C4-2B (cell line): ENCODE measurements at regions not wholly inside any gene's neighbourhood (a gene's known extent, or its start where the extent isn't known, plus 50 kb on each side); places are given as distances from the start of the nearest gene placed in this dataset.

Experiments
- H3K27ac ChIP-seq: fragments of 450-650 bp; 2 replicates; pipeline ENCODE4 v1.5.1; 2017
- CTCF ChIP-seq: fragments of 450-650 bp; conservative IDR thresholded peaks from 2 replicates; pipeline ENCODE4 v1.5.1; 2017; ENCODE audit warnings: mild to moderate bottlenecking
- ZFX ChIP-seq: fragments of 450-650 bp; IDR thresholded peaks from 2 replicates; pipeline ENCODE4 v1.6.1; 2017

- no peak overlapping the region for H3K27ac ChIP-seq
- TF ChIP-seq CTCF (no peak), ZFX (no peak)
These were observed 92.9 kb downstream of the SPTSSA start for GRCh38 chr14:34368971-34369647.

GRCh38 chr14:34368115-34368970 is 93.7 kb downstream of the SPTSSA start:
- no peak overlapping the region for H3K27ac ChIP-seq
- no peak for TF ChIP-seq ZFX
- no peak for TF ChIP-seq CTCF

GRCh38 chr14:34365309-34365915 is 96.6 kb downstream of the SPTSSA start:
- no peak overlapping the region for H3K27ac ChIP-seq
- TF ChIP-seq CTCF (peak; percentile 42), ZFX (no peak)

- H3K27ac ChIP-seq, result no peak overlapping the region
- TF ChIP-seq ZFX (no peak), CTCF (no peak)
These were observed 97.8 kb downstream of the SPTSSA start for GRCh38 chr14:34364201-34364600.

- no peak overlapping the region for H3K27ac ChIP-seq
These were observed 98.3 kb downstream of the SPTSSA start for GRCh38 chr14:34363733-34364134.

GRCh38 chr14:34362641-34363251 is 99.3 kb downstream of the SPTSSA start:
- no peak for TF ChIP-seq CTCF
- no peak for TF ChIP-seq ZFX
- H3K27ac ChIP-seq, result no peak overlapping the region

More at GRCh38 chr14:34363733-34364134, 98.3 kb downstream of the SPTSSA start:
- TF ChIP-seq ZFX (no peak), CTCF (no peak)
